Breast epithelium (tissue), 4 donors: ENCODE measurements at regions not wholly inside any gene's neighbourhood (a gene's known extent, or its start where the extent isn't known, plus 50 kb on each side); places are given as distances from the start of the nearest gene placed in this dataset.

Source experiments
- DNase-seq, 2 donors: peaks; one replicate each; pipeline ENCODE4 v3.0.0-alpha.2; 2019; ENCODE audit warnings: low spot score in 2 of 2
- H3K27ac ChIP-seq, 2 donors: fragments of 200-600 bp; sonication (generic) in 1 of 2; one replicate each; pipeline ENCODE4 v1.5.1; 2016 to 2019; ENCODE audit warnings: mild to moderate bottlenecking in 1 of 2
- H3K27me3 ChIP-seq, 2 donors: fragments of 200-600 bp; sonication (generic) in 1 of 2; one replicate each; pipeline versions ENCODE4 v1.5.1 to v1.6.0; 2017 to 2019; ENCODE audit warnings: control low read depth in 1 of 2, mild to moderate bottlenecking in 1 of 2
- H3K36me3 ChIP-seq: fragments of 200-600 bp; one replicate; pipeline ENCODE4 v1.5.1; 2019
- H3K4me1 ChIP-seq, 2 donors: fragments of 200-600 bp; sonication (generic); one replicate each; pipeline ENCODE4 v1.5.1; 2016 to 2019; ENCODE audit warnings: control low read depth in 1 of 2
- H3K4me3 ChIP-seq, 3 donors: fragments of 200-600 bp; sonication (generic); 1 replicate in 2 of 3; 2 replicates in 1 of 3; pipeline ENCODE4 v1.5.1; 2016 to 2019; ENCODE audit warnings: mild to moderate bottlenecking in 3 of 3, moderate library complexity in 2 of 3
- H3K9me3 ChIP-seq, 2 donors: fragments of 200-600 bp; sonication (generic) in 1 of 2; one replicate each; pipeline ENCODE4 v1.5.1; 2016 to 2019; ENCODE audit warnings: control low read depth in 1 of 2
- POLR2A ChIP-seq: fragments of 450-650 bp; IDR thresholded peaks from one replicate; pipeline ENCODE4 v1.6.1; 2016; ENCODE audit warnings: antibody characterized with exemption, mild to moderate bottlenecking, moderate library complexity
- POLR2AphosphoS5 ChIP-seq, 3 donors: sonication (generic); formaldehyde crosslinking; IDR thresholded peaks; one replicate each; pipeline ENCODE4 v1.6.1; 2017; ENCODE audit warnings: antibody characterized with exemption in 3 of 3
- intact Hi-C: fragments of 100-400 bp; cut with DNase I; formaldehyde crosslinking; loops from one replicate; pipeline ENCODE4 v1.15.1; 2023; ENCODE audit warnings: low total_unique reads
- TF ChIP-seq, protein P1 (sequence below), 3 donors: fragments of 450-650 bp; IDR thresholded peaks; one replicate each; pipeline ENCODE4 v1.5.1; 2016 to 2017; ENCODE audit warnings: antibody characterized with exemption in 3 of 3, mild to moderate bottlenecking in 3 of 3, moderate library complexity in 3 of 3

DNA sequence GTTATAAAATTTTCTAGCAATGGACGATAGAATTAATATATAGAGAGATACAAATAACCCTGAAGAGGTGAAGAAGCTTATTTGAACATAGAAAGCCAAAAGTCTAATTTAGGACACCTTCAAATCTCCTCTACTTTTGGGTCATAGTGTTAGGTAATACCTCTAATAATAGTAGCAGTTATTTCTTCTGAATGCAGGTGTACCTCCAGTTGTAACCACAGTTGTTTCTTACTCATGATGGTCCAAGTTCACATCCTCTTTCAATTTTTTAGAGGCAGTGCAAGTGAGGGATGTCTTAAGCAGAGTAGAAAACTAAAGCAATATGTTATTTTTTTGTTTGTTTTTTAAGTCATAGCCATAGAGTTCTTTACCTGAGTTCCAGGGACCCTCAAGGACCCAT, 429.5 kb downstream of the CCDC85A start:
- Histone ChIP-seq H3K27me3 (no peaks in the 10 kb centered on the region), H3K9me3 (no peaks in the 10 kb centered on the region), H3K4me3 (no peak overlapping the region), H3K36me3 (no peaks in the 10 kb centered on the region), H3K4me1 (no peaks in the 10 kb centered on the region), H3K27ac (no peak overlapping the region)
- TF ChIP-seq, protein P1, sequence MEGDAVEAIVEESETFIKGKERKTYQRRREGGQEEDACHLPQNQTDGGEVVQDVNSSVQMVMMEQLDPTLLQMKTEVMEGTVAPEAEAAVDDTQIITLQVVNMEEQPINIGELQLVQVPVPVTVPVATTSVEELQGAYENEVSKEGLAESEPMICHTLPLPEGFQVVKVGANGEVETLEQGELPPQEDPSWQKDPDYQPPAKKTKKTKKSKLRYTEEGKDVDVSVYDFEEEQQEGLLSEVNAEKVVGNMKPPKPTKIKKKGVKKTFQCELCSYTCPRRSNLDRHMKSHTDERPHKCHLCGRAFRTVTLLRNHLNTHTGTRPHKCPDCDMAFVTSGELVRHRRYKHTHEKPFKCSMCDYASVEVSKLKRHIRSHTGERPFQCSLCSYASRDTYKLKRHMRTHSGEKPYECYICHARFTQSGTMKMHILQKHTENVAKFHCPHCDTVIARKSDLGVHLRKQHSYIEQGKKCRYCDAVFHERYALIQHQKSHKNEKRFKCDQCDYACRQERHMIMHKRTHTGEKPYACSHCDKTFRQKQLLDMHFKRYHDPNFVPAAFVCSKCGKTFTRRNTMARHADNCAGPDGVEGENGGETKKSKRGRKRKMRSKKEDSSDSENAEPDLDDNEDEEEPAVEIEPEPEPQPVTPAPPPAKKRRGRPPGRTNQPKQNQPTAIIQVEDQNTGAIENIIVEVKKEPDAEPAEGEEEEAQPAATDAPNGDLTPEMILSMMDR (IDR thresholded peaks at IDR 0.05), result no peak
- intact Hi-C loops, result no loop called here
- DNase-seq, result no peak

DNA sequence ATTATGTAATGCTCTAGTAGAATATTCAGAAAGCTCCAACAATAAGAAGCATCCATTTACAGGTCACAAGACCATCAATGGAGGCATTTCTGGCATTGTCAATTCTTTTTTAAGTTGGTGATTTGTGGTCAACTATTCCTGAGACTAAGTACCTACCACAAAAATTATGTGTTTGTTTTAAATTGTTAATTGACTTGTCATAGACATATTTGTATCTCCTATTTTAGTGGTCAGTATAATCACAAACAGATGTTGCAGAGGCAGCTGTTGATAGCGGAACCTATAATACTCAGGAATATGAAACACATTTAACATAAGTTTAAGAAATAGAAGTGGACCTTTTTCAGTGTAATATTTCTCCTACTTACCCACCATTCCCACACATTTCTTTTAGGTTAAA, 430.1 kb downstream of the CCDC85A start:
- Histone ChIP-seq H3K36me3 (no peaks in the 10 kb centered on the region), H3K27me3 (no peaks in the 10 kb centered on the region), H3K9me3 (no peaks in the 10 kb centered on the region), H3K4me3 (no peak overlapping the region), H3K27ac (no peak overlapping the region), H3K4me1 (no peaks in the 10 kb centered on the region)
- intact Hi-C loops, result no loop called here
- no peak for DNase-seq
- TF ChIP-seq POLR2A (no peak), POLR2AphosphoS5 (IDR thresholded peaks at IDR 0.05) (no peak)
- TF ChIP-seq, protein P1 (IDR thresholded peaks at IDR 0.05), result no peak

DNA sequence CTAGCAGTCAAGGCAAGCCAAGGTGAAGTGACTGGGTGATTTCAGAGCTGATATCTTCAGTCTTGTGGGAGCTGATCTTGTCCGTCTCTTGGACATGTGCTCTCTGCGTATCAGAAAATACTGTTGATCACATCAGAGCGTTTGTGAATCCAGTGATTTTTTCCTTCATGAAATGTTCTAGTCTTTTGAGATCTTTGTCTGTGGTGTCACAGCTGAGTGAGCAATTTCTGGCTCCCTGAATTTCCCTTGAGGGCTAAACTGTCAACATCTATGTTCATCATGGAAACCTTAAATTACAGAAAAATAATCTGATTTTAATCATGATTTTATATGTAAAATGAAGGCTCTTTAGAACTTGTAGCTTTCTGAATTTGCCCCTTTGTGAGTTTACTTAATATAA, 432.0 kb downstream of the CCDC85A start:
- H3K4me3 ChIP-seq, result no peak overlapping the region
- H3K27me3 ChIP-seq, result no peaks in the 10 kb centered on the region
- intact Hi-C loops, result no loop called here
- no peaks in the 10 kb centered on the region for H3K4me1 ChIP-seq
- no peak for TF ChIP-seq POLR2AphosphoS5 (IDR thresholded peaks at IDR 0.05)
- no peak for TF ChIP-seq POLR2A
- TF ChIP-seq, protein P1 (IDR thresholded peaks at IDR 0.05), result no peak
- no peaks in the 10 kb centered on the region for H3K36me3 ChIP-seq
- H3K27ac ChIP-seq, result no peak overlapping the region
- no peak for DNase-seq
- no peaks in the 10 kb centered on the region for H3K9me3 ChIP-seq

DNA sequence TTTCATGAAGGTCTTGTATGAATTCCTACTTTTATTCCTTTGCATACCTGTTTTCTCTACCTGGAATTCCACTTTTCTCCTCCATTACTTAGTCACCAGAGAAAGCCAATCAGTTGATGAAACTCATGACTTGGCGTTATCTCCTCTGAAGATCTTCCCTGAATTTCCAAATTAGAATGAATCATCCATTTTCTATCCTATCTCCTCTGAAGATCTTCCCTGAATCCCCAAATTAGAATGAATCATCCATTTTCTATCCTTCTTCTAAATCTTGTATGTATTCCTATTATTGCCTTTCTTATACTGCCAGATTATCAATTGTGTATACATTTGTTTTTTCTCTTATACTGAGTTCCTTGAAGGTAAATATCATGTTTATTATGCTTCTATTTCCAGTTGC, 440.4 kb downstream of the CCDC85A start:
- TF ChIP-seq POLR2AphosphoS5 (IDR thresholded peaks at IDR 0.05) (no peak), POLR2A (no peak)
- TF ChIP-seq, protein P1 (IDR thresholded peaks at IDR 0.05), result no peak
- no peaks in the 10 kb centered on the region for H3K4me1 ChIP-seq
- no peak overlapping the region for H3K4me3 ChIP-seq
- H3K9me3 ChIP-seq, result no peaks in the 10 kb centered on the region
- no peaks in the 10 kb centered on the region for H3K36me3 ChIP-seq
- no peak for DNase-seq
- intact Hi-C loops, result no loop called here
- H3K27ac ChIP-seq, result no peak overlapping the region
- no peaks in the 10 kb centered on the region for H3K27me3 ChIP-seq

DNA sequence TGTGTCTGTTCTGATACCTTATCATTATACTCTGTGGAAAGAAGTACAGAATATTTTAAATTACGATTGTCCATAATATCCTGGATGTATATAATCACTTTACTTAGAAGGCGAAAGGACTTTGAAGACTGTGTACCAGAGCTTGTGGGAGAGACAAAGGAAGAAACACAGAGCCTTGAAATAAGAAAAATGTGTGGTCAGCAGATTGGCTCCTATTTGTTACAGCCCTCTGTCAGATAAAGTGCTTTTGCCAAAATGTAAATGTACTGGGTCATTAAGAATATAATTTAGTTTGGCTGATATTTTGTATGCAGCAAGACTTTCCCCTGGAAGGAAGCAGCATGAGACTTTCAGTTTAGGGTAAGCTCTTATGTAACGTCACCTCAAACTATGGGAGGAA, 443.1 kb downstream of the CCDC85A start:
- DNase-seq, result no peak
- intact Hi-C loops, result no loop called here
- Histone ChIP-seq H3K27me3 (no peaks in the 10 kb centered on the region), H3K27ac (no peak overlapping the region), H3K4me1 (no peaks in the 10 kb centered on the region), H3K4me3 (no peak overlapping the region), H3K9me3 (no peaks in the 10 kb centered on the region), H3K36me3 (no peaks in the 10 kb centered on the region)
- TF ChIP-seq, protein P1 (IDR thresholded peaks at IDR 0.05), result no peak
- TF ChIP-seq POLR2A, result no peak
- TF ChIP-seq POLR2AphosphoS5 (IDR thresholded peaks at IDR 0.05), result no peak
